ENCODE measurements at regions not wholly inside any gene's neighbourhood (a gene's known extent, or its start where the extent isn't known, plus 50 kb on each side); places are given as distances from the start of the nearest gene placed in this dataset.

DNA sequence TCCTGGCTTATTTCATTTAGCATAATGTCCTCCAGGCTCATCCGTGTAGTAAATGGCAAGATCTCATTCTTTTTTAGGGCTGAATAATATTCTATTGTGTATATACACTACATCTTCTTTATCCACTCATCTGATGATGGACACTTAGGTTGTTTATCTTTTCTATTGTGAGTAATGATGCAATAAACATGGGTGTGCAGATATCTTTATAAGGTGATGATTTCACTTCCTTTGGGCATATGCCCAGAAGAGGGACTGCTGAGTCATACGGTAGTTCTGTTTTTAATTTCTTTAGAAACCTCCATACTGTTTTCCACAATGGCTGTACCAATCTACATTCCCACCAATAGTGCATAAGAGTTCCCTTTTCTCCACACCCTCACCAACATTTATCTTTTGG is 317.6 kb upstream of the CNKSR2 start:
- DNase-seq = no peak
- H3K9me3 Mint-ChIP-seq = no peaks in the 10 kb centered on the region
- no peak for ATAC-seq (ENCODE audit: low read depth)
- no peaks in the 10 kb centered on the region for H3K4me1 Mint-ChIP-seq
- H3K27ac Mint-ChIP-seq = no peak overlapping the region
- peaks cover 2% of the 10 kb centered on the region for H3K27me3 Mint-ChIP-seq
- H3K36me3 Mint-ChIP-seq = no peaks in the 10 kb centered on the region
- H3K4me3 Mint-ChIP-seq = no peak overlapping the region
- POLR2A ChIA-PET = no interaction called here

DNA sequence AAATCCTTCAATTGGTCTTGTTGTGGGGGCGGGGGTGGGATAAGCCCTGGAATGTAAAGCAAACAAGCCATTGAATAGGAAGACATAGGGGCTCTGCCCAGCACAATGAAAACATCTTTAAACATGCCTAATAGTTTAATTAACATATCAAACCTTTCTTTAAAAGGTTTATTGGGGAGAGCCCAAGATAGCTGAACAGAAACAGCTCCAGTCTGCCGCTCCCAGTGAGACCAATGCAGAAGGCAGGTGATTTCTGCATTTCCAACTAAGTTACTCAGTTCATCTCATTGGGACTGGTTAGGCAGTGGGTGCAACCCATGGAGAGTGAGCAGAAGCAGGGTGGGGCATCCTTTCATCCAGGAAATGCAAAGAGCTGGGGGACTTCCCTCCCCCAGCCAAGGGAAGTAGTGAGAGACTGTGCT is 327.2 kb upstream of the CNKSR2 start:
- ATAC-seq (ENCODE audit: low read depth) (no peak), DNase-seq (no peak)
- peaks cover 4% of the 10 kb centered on the region for H3K27me3 Mint-ChIP-seq
- POLR2A ChIA-PET = no interaction called here
- no peak overlapping the region for H3K27ac Mint-ChIP-seq
- H3K4me1 Mint-ChIP-seq = no peaks in the 10 kb centered on the region
- H3K36me3 Mint-ChIP-seq = no peaks in the 10 kb centered on the region
- no peak overlapping the region for H3K4me3 Mint-ChIP-seq
- no peaks in the 10 kb centered on the region for H3K9me3 Mint-ChIP-seq

DNA sequence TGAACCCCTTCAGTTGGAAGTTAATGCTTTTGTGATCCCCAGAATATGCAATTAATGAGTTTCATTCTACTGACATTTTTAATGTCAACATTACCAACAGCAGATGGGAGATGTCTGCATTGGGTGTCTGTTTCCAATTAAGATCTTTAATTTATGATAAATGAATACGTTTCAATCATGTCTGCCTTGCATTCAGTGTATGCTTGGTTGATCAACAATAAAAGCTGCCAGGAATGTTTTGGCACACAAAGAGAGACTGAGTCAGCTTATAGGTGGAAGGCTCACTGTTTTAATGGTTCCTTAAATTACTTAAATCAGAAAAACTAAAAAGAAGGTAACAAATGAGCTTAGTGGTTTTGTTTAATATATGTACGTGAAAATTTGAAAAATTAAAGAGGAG is 359.9 kb upstream of the CNKSR2 start:
- ATAC-seq (ENCODE audit: low read depth) = no peak

DNA sequence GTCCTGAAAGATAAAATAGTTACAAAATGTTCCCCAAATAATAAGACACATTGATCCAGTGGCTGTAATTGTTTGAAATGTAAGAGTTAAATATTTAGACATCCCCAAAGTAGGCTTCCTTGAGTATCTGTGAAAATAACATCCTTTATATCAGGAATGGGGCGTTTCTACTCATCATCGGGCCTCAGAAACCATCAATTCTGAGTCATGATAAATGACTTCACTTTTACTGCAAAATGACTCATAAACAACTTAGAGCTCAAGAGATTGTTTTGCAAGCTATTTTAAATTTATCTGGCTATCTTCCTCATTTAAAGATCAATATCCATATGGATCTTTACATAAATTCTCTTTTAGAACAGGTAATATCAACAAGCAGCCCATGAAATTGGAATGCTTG is 369.4 kb upstream of the CNKSR2 start:
- H3K4me1 Mint-ChIP-seq = no peaks in the 10 kb centered on the region
- POLR2A ChIA-PET = no interaction called here
- DNase-seq (no peak), ATAC-seq (ENCODE audit: low read depth) (no peak)
- H3K9me3 Mint-ChIP-seq = no peaks in the 10 kb centered on the region
- H3K4me3 Mint-ChIP-seq = no peak overlapping the region
- H3K36me3 Mint-ChIP-seq = no peaks in the 10 kb centered on the region
- H3K27me3 Mint-ChIP-seq = peaks cover 3% of the 10 kb centered on the region
- no peak overlapping the region for H3K27ac Mint-ChIP-seq

More for the DNA sequence above, 359.9 kb upstream of the CNKSR2 start:
- POLR2A ChIA-PET = no interaction called here
- Mint-ChIP-seq H3K27me3 (no peaks in the 10 kb centered on the region), H3K27ac (no peak overlapping the region), H3K9me3 (no peaks in the 10 kb centered on the region), H3K4me3 (no peak overlapping the region), H3K36me3 (no peaks in the 10 kb centered on the region), H3K4me1 (no peaks in the 10 kb centered on the region)
- DNase-seq = no peak

DNA sequence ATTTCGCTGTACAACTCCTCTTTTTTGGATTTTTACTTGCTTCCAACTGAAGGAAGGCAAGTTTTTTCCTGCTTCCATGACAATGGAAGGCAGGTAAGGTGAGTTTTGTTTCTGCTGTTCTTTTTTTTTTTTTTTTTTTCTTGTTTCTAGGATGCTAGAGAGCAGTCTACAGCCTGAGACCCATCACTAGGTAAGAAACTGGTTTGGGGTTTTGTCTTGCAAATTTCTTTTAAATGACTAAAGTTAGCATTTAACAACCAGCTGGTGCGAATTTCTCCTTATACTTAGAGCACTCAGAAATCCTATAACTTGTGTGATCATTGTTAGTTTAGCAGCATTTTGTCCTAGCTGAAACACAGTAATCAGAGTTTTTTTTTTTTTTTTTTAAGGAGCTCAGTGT is 378.4 kb upstream of the CNKSR2 start:
- DNase-seq = no peak
- Mint-ChIP-seq H3K4me3 (no peak overlapping the region), H3K27me3 (no peaks in the 10 kb centered on the region), H3K36me3 (no peaks in the 10 kb centered on the region), H3K9me3 (peaks cover 2% of the 10 kb centered on the region), H3K27ac (no peak overlapping the region), H3K4me1 (no peaks in the 10 kb centered on the region)
- no peak for ATAC-seq (ENCODE audit: low read depth)
- POLR2A ChIA-PET = no interaction called here

- POLR2A ChIA-PET = no interaction called here
- DNase-seq = no peak
- H3K9me3 Mint-ChIP-seq = peaks cover 4% of the 10 kb centered on the region
- H3K36me3 Mint-ChIP-seq = no peaks in the 10 kb centered on the region
- no peaks in the 10 kb centered on the region for H3K27me3 Mint-ChIP-seq
- ATAC-seq (ENCODE audit: low read depth) = no peak
- no peak overlapping the region for H3K27ac Mint-ChIP-seq
- no peak overlapping the region for H3K4me3 Mint-ChIP-seq
- H3K4me1 Mint-ChIP-seq = peaks cover 2% of the 10 kb centered on the region
Observed at GRCh38 chrX:20989361-20989760, 384.9 kb upstream of the CNKSR2 start.

- POLR2A ChIA-PET = no interaction called here
- Mint-ChIP-seq H3K4me1 (peaks cover 2% of the 10 kb centered on the region), H3K27ac (no peak overlapping the region), H3K4me3 (no peak overlapping the region), H3K9me3 (peaks cover 4% of the 10 kb centered on the region), H3K27me3 (no peaks in the 10 kb centered on the region), H3K36me3 (no peaks in the 10 kb centered on the region)
- no peak for ATAC-seq (ENCODE audit: low read depth)
- no peak for DNase-seq
Observed at GRCh38 chrX:20988804-20989203, 385.4 kb upstream of the CNKSR2 start.

DNA sequence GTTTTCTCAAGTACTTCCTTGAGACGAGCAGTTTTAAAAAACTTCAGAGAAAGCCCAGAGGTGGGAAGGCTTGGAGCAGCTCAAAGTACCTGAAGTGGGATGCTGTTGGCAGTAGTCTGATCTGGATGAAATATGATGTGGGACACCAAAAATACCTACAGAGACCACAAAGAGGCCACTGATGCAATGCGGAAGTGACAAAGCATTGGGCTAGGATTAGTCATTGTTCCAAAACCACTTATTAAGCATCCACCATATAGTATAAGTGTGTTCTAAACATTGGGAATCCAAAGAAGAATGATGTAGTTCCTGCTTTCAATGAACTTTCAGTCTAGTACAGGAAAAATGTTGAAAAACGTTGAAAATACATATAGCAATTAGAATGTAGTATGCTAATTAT is 386.1 kb upstream of the CNKSR2 start:
- Mint-ChIP-seq H3K27me3 (peaks cover 2% of the 10 kb centered on the region), H3K4me3 (no peak overlapping the region), H3K9me3 (peaks cover 4% of the 10 kb centered on the region), H3K4me1 (peaks cover 2% of the 10 kb centered on the region), H3K27ac (no peak overlapping the region), H3K36me3 (no peaks in the 10 kb centered on the region)
- ATAC-seq (ENCODE audit: low read depth) = no peak
- DNase-seq = no peak
- POLR2A ChIA-PET = no interaction called here

- no peaks in the 10 kb centered on the region for H3K9me3 Mint-ChIP-seq
Observed at GRCh38 chrX:20980426-20980825, 393.8 kb upstream of the CNKSR2 start.

GRCh38 chrX:20974326-20974725 is 399.9 kb upstream of the CNKSR2 start:
- no peaks in the 10 kb centered on the region for H3K9me3 Mint-ChIP-seq
- DNase-seq = no peak
- POLR2A ChIA-PET = no interaction called here
- H3K4me3 Mint-ChIP-seq = no peak overlapping the region
- H3K27me3 Mint-ChIP-seq = no peaks in the 10 kb centered on the region
- no peaks in the 10 kb centered on the region for H3K36me3 Mint-ChIP-seq
- H3K27ac Mint-ChIP-seq = no peak overlapping the region
- no peak for ATAC-seq (ENCODE audit: low read depth)
- H3K4me1 Mint-ChIP-seq = no peaks in the 10 kb centered on the region

More at GRCh38 chrX:20980426-20980825, 393.8 kb upstream of the CNKSR2 start:
- Mint-ChIP-seq H3K36me3 (no peaks in the 10 kb centered on the region), H3K27ac (no peak overlapping the region), H3K27me3 (peaks cover 2% of the 10 kb centered on the region), H3K4me3 (no peak overlapping the region), H3K4me1 (peaks cover 2% of the 10 kb centered on the region)
- DNase-seq (no peak), ATAC-seq (ENCODE audit: low read depth) (no peak)
- POLR2A ChIA-PET = no interaction called here

- Mint-ChIP-seq H3K9me3 (no peaks in the 10 kb centered on the region), H3K4me1 (no peaks in the 10 kb centered on the region), H3K4me3 (no peak overlapping the region), H3K27me3 (no peaks in the 10 kb centered on the region), H3K27ac (no peak overlapping the region), H3K36me3 (no peaks in the 10 kb centered on the region)
- ATAC-seq (ENCODE audit: low read depth) (no peak), DNase-seq (no peak)
- POLR2A ChIA-PET = no interaction called here
Observed at GRCh38 chrX:20973038-20973437, 401.2 kb upstream of the CNKSR2 start.

DNA sequence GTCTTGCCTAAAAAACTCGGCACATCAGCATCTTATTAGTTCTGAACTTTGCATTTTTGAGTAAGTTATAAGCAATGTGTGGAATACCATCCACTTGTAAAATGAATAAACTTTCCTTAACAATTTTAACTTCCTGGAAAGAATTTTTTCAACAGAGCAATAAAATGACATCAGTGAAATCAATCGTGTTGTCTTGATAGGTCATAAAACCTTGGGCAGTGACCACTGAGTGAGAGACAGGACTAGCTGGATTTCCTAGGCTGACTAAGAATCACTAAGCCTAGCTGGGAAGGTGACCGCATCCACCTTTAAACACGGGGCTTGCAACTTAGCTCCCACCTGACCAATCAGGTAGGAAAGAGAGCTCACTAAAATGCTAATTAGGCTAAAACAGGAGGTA is 403.0 kb upstream of the CNKSR2 start:
- H3K27me3 Mint-ChIP-seq = no peaks in the 10 kb centered on the region
- POLR2A ChIA-PET = no interaction called here
- no peak for ATAC-seq (ENCODE audit: low read depth)
- DNase-seq = no peak
- no peaks in the 10 kb centered on the region for H3K9me3 Mint-ChIP-seq
- H3K4me3 Mint-ChIP-seq = no peak overlapping the region
- no peaks in the 10 kb centered on the region for H3K4me1 Mint-ChIP-seq
- no peaks in the 10 kb centered on the region for H3K36me3 Mint-ChIP-seq
- no peak overlapping the region for H3K27ac Mint-ChIP-seq

GRCh38 chrX:20969565-20969964 is 404.7 kb upstream of the CNKSR2 start:
- H3K9me3 Mint-ChIP-seq = no peaks in the 10 kb centered on the region
- H3K27ac Mint-ChIP-seq = no peak overlapping the region
- no peak overlapping the region for H3K4me3 Mint-ChIP-seq
- no peaks in the 10 kb centered on the region for H3K4me1 Mint-ChIP-seq
- DNase-seq (no peak), ATAC-seq (ENCODE audit: low read depth) (no peak)
- POLR2A ChIA-PET = no interaction called here
- no peaks in the 10 kb centered on the region for H3K27me3 Mint-ChIP-seq
- H3K36me3 Mint-ChIP-seq = no peaks in the 10 kb centered on the region

GRCh38 chrX:20968996-20969395 is 405.2 kb upstream of the CNKSR2 start:
- no peaks in the 10 kb centered on the region for H3K9me3 Mint-ChIP-seq
- H3K27me3 Mint-ChIP-seq = no peaks in the 10 kb centered on the region
- POLR2A ChIA-PET = no interaction called here
- ATAC-seq (ENCODE audit: low read depth) (no peak), DNase-seq (no peak)
- no peaks in the 10 kb centered on the region for H3K4me1 Mint-ChIP-seq
- H3K27ac Mint-ChIP-seq = no peak overlapping the region
- H3K36me3 Mint-ChIP-seq = no peaks in the 10 kb centered on the region
- no peak overlapping the region for H3K4me3 Mint-ChIP-seq

- Mint-ChIP-seq H3K36me3 (no peaks in the 10 kb centered on the region), H3K27ac (no peak overlapping the region), H3K27me3 (no peaks in the 10 kb centered on the region), H3K4me1 (no peaks in the 10 kb centered on the region), H3K9me3 (no peaks in the 10 kb centered on the region), H3K4me3 (no peak overlapping the region)
- POLR2A ChIA-PET = no interaction called here
- DNase-seq (no peak), ATAC-seq (ENCODE audit: low read depth) (no peak)
Observed at GRCh38 chrX:20967725-20968124, 406.5 kb upstream of the CNKSR2 start.

Data from activated naive CD8-positive, alpha-beta T cell treated with anti-CD3 and anti-CD28 coated beads, Interleukin-2, amount 10 ng/mL, durations not matched to agents 7 days and 5 days (primary cell).